HCT116 (cell line): ENCODE measurements at regions not wholly inside any gene's neighbourhood (a gene's known extent, or its start where the extent isn't known, plus 50 kb on each side); places are given as distances from the start of the nearest gene placed in this dataset.

ENCODE experiments used
- CTCF ChIP-seq, 3 experiments: fragments of 200-600 bp in 1 of 3; sonication (generic) in 1 of 3; IDR thresholded peaks in 2 of 3; conservative IDR thresholded peaks in 1 of 3; 2 replicates each; pipeline ENCODE4 v1.5.1; 2012 to 2017; ENCODE audit warnings: low read depth in 2 of 3, low read length in 2 of 3, antibody characterized with exemption in 1 of 3, borderline replicate concordance in 1 of 3, control low read depth in 1 of 3, mild to moderate bottlenecking in 1 of 3, mixed read lengths in 1 of 3, mixed run types in 1 of 3, moderate library complexity in 1 of 3; ENCODE audit not compliant: insufficient read depth in 1 of 3
- EZH2 ChIP-seq: fragments of 200-600 bp; sonication (generic); IDR thresholded peaks from 2 replicates; pipeline ENCODE4 v1.6.1; 2017; ENCODE audit warnings: antibody characterized with exemption, mixed run types
- EZH2phosphoT487 ChIP-seq: fragments of 200-600 bp; IDR thresholded peaks from 2 replicates; pipeline ENCODE4 v1.6.1; 2018; ENCODE audit warnings: antibody characterized with exemption, borderline replicate concordance
- FOSL1 ChIP-seq: IDR thresholded peaks from 2 replicates; pipeline ENCODE4 v1.6.1; 2012; ENCODE audit warnings: low read depth
- MAX ChIP-seq: IDR thresholded peaks from 2 replicates; pipeline ENCODE4 v1.6.1; 2012
- POLR2A ChIP-seq: IDR thresholded peaks from 2 replicates; pipeline ENCODE4 v1.7.0; 2011; ENCODE audit warnings: borderline replicate concordance; ENCODE audit not compliant: insufficient read depth, insufficient read length; ENCODE audit errors: extremely low read depth
- RAD21 ChIP-seq: IDR thresholded peaks from 2 replicates; pipeline ENCODE4 v1.6.1; 2012; ENCODE audit warnings: low read depth, mild to moderate bottlenecking
- REST ChIP-seq: IDR thresholded peaks from 2 replicates; pipeline ENCODE4 v1.6.1; 2012; ENCODE audit warnings: low read depth
- SP1 ChIP-seq: IDR thresholded peaks from 2 replicates; pipeline ENCODE4 v1.6.1; 2012; ENCODE audit warnings: low read depth
- SRF ChIP-seq: IDR thresholded peaks from 2 replicates; pipeline ENCODE4 v1.6.1; 2012; ENCODE audit warnings: low read depth
- TCF7L2 ChIP-seq: IDR thresholded peaks from 2 replicates; pipeline ENCODE4 v1.7.0; 2011; ENCODE audit warnings: borderline replicate concordance, inconsistent platforms; ENCODE audit not compliant: insufficient read depth, insufficient read length; ENCODE audit errors: extremely low read depth
- YY1 ChIP-seq: IDR thresholded peaks from 2 replicates; pipeline ENCODE4 v1.6.1; 2011; ENCODE audit warnings: low read length, low read depth, moderate library complexity, mild to moderate bottlenecking; ENCODE audit not compliant: insufficient replicate concordance; ENCODE audit errors: extremely low read depth
- ZFX ChIP-seq: fragments of 450-650 bp; IDR thresholded peaks from 2 replicates; pipeline ENCODE4 v1.6.1; 2017

GRCh38 chr21:16709866-16710550 is 802.8 kb upstream of the CXADR start:
- TF ChIP-seq POLR2A (no peak), REST (no peak), MAX (no peak), ZFX (no peak), CTCF (IDR thresholded peaks at IDR 0.05 in 2 of 3, conservative IDR thresholded peaks at IDR 0.05 in 1 of 3; ENCODE audit: borderline replicate concordance in 1 of 3, insufficient read depth in 1 of 3, low read depth in 2 of 3, low read length in 2 of 3) (no peak), SP1 (no peak), RAD21 (no peak), EZH2phosphoT487 (no peak), YY1 (no peak), EZH2 (no peak), FOSL1 (no peak), TCF7L2 (no peak), SRF (no peak)
